ENCODE measurements at regions not wholly inside any gene's neighbourhood (a gene's known extent, or its start where the extent isn't known, plus 50 kb on each side); places are given as distances from the start of the nearest gene placed in this dataset.

DNA sequence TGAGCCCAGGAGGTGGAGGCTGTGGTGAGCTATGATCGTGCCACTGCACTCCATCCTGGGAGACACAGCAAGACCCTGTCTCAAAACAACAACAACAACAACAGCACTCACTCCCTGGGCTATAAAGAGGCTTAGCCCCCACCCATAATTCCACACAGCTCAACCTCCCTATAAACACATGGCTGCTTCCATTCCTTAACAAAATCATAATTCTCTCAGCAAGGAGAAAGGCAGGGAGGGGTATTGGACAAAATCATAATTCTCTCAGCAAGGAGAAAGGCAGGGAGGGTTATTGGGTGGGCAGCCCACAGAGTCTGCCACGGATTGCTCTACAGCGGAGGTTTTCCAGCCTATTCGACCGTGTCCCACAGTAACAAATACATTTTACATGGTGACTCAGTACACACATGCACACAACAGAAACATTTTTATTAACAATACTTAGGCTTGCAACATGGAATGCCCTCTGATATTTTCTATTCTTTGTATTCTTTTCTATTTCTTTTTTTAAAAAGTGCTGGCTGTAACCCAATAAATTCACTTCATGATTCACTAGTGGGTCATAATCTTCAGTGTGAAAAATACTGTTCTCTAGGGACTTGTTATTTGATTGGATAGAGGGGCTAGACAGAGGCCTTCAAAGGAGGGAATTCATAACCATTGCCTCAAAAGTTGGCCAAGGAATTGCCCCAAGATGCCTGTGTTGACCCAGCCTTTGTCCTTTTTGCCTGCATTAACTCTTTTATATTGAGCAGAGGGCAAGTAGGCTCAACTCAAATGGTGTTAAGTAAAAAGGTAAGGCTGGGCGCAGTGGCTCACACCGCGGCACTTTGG lies 50.6 kb upstream of the ZMYND8 start:
- DNase-seq (ENCODE audit: low read depth) = no peak

DNA sequence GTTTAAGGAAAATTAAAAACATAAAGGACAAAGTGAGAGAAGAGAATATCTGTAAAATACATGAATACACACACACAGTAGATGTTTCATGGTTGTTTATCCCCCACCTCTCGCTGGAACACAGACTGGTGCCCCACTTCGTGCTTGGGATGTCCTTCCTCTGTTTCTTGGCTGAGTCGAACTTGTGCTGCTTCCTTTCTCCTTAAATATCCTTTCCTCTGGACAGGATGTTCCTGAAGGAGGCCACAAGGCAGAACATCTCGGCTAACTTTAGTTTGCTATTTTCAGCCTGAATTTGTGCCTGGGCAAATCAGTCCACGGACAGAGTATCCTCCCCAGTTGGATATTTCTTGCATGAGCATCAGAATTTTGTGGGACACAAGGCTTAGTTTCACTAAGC lies 54.7 kb upstream of the ZMYND8 start:
- no peak for DNase-seq (ENCODE audit: low read depth)

DNA sequence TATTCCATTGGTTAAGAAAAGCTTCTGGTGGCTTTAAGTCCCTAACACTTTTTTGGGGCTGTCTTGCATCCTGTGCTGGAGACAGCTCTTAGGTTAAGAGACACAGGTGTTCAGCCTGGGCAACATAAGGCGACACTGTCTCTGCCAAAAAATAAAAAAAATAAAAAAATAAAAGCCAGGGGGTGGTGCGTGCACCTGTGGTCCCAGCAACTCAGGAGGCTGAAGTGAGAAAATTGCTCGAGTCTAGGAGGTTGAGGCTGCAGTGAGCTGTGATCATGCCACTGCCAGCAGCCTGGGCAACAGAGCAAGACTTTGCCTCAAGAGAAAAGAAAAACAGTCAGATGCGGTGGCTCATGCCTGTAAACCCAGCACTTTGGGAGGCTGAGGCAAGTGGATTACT lies 55.6 kb upstream of the ZMYND8 start:
- DNase-seq (ENCODE audit: low read depth) = no peak

DNA sequence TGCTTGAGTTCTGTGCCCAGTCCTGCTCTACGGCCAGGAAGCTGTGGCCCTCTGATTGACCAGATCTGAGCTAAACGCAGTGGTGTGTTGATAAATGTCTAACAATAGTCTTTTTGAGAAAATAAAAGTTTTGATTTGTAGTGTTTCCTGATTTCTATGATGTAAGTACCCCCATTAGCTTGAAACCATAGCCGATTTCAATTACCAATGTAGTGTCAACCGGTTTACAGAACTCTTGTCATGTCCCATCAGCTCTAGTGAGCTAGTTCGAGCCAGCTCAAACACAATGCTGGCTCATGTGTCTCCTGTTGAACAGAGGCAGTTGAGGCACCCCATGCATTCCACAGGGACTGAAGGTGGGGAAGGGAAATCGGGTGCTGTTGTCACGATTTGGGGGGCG lies 56.7 kb upstream of the ZMYND8 start:
- no peak for DNase-seq (ENCODE audit: low read depth)

GRCh38 chr20:47417245-47418068 lies 61.0 kb upstream of the ZMYND8 start:
- DNase-seq (ENCODE audit: low read depth) = no peak

GRCh38 chr20:47418069-47418757 lies 61.7 kb upstream of the ZMYND8 start:
- no peak for DNase-seq (ENCODE audit: low read depth)

DNA sequence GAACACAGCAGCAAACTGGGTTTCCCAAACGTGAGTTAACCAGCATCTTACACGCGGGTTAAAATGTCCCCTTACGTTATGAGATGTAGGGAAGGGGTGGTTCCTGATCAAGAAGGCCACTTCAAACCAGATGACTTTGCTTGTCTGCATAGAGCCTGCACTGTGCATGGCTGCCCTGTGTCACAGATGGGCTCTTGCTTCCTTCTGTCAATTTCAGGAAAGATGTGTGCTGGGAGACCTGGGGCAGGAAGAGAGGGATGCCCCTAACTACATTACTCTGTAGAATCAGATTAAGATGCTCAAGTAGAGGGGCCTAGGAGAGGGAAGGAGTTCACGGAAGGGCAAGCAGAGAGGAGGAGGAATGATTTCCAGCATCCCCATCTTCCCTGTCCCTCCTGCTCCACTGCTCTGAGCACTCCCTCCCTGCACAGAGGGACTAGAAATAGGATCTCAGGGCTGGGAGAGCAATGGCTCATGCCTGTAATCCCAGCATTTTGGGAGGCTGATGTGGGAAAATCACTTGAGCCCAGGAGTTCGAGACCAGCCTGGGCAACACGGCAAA lies 63.5 kb upstream of the ZMYND8 start:
- no peak for DNase-seq (ENCODE audit: low read depth)

DNA sequence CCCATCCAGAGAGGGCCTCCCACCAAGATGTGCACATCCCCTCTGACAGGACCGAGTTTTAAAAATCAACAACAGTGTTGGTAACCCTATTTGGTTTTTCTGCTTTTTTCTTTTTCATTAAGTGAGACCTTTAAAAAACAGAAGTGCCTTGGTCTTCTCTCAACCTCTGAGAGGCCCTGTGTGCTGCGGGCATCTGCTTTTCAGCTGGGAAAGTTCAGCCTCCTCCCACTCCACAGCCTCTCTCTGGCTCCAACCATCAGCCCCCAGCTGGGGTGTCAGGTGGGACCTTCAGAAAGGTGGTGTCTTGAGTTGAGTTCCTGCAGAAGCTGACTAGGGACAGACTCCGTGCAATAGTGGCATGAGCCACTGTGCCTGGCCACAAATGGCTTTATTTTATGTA lies 64.6 kb upstream of the ZMYND8 start:
- no peak for DNase-seq (ENCODE audit: low read depth)

GRCh38 chr20:47423586-47423985 lies 67.1 kb upstream of the ZMYND8 start:
- DNase-seq (ENCODE audit: low read depth) = no peak

- DNase-seq (ENCODE audit: low read depth) = no peak
These were observed 70.6 kb upstream of the ZMYND8 start for GRCh38 chr20:47427067-47427466.

- no peak for DNase-seq (ENCODE audit: low read depth)
These were observed 71.2 kb upstream of the ZMYND8 start for GRCh38 chr20:47427746-47428145.

- no peak for DNase-seq (ENCODE audit: low read depth)
These were observed 71.7 kb upstream of the ZMYND8 start for GRCh38 chr20:47428164-47428563.

GRCh38 chr20:47428851-47429336 lies 72.4 kb upstream of the ZMYND8 start:
- DNase-seq (ENCODE audit: low read depth) = no peak

GRCh38 chr20:47429409-47429808 lies 72.3 kb upstream of the NCOA3 start:
- no peak for DNase-seq (ENCODE audit: low read depth)

- no peak for DNase-seq (ENCODE audit: low read depth)
These were observed 70.7 kb upstream of the NCOA3 start for GRCh38 chr20:47430862-47431588.

GRCh38 chr20:47432834-47433210 lies 68.9 kb upstream of the NCOA3 start:
- DNase-seq (ENCODE audit: low read depth) = no peak

- DNase-seq (ENCODE audit: low read depth) = peak; percentile 44
These were observed 67.4 kb upstream of the NCOA3 start for GRCh38 chr20:47434128-47434779.

- DNase-seq (ENCODE audit: low read depth) = no peak
These were observed 63.0 kb upstream of the NCOA3 start for GRCh38 chr20:47438464-47439381.

DNA sequence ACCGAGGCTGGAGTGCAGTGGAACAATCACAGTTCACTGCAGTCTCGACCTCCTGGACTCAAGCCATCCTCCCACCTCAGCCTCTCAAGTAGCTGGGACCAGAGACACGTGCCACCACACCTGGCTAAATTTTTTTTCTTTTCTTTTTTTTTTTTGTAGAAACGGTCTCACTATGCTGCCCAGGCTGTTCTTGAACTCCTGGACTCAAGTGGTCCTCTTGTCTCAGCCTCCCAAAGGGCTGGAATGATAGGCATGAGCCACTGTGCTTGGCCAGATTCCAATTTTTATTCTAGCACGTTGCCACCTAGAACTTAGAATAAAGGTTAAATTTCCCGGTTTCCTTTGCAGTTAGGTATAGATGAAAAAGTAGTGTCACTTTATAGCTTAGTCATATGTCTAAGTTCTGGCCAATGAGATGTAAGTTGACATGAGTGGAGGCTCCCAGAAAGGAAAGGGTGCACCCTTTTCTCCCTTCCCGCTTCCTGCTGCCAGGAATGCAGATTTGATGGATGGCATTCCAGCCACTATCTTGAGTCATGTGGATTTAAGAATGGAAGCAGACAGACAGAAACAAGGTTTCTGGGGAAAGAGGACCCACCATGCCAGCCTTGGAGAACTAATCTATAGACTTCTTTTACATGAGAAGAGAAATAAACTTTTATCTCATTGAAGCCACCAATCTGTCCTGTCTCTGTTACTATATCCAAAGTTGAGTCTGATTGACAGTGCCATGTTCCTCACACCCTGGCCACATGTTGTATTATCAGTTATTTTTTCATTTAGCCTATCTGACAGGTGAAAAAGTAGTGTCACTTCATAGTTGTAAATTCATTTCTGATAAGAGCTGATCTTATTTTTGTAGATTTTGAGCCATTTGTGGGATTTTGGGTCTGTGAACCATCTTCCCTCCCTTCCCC lies 60.6 kb upstream of the NCOA3 start:
- DNase-seq (ENCODE audit: low read depth) = no peak
